HG02852 (cell line): ENCODE measurements at regions not wholly inside any gene's neighbourhood (a gene's known extent, or its start where the extent isn't known, plus 50 kb on each side); places are given as distances from the start of the nearest gene placed in this dataset.

Experiments used
- ATAC-seq: cut with Tn5 transposase; IDR thresholded peaks from one replicate; pipeline ENCODE4 v1.9.1; 2021; ENCODE audit warnings: mild to moderate bottlenecking, moderate library complexity; ENCODE audit not compliant: unreplicated experiment

- no peak for ATAC-seq
These were observed 67.8 kb upstream of the DCBLD2 start for GRCh38 chr3:98969295-98969694.

GRCh38 chr3:98968824-98969223 lies 67.3 kb upstream of the DCBLD2 start:
- ATAC-seq, result no peak

- ATAC-seq, result no peak
These were observed 66.9 kb upstream of the DCBLD2 start for GRCh38 chr3:98968347-98968746.

- no peak for ATAC-seq
These were observed 66.3 kb upstream of the DCBLD2 start for GRCh38 chr3:98967758-98968157.

- ATAC-seq, result no peak
These were observed 65.5 kb upstream of the DCBLD2 start for GRCh38 chr3:98966862-98967546.

- peak; percentile 44 for ATAC-seq
These were observed 64.9 kb upstream of the DCBLD2 start for GRCh38 chr3:98966434-98966833.

- no peak for ATAC-seq
These were observed 63.3 kb upstream of the DCBLD2 start for GRCh38 chr3:98964784-98965183.

- ATAC-seq, result no peak
These were observed 62.1 kb upstream of the DCBLD2 start for GRCh38 chr3:98963546-98963945.

- ATAC-seq, result no peak
These were observed 61.5 kb upstream of the DCBLD2 start for GRCh38 chr3:98962951-98963350.

GRCh38 chr3:98962189-98962930 lies 60.9 kb upstream of the DCBLD2 start:
- no peak for ATAC-seq

GRCh38 chr3:98961161-98962155 lies 60.0 kb upstream of the DCBLD2 start:
- ATAC-seq, result no peak

GRCh38 chr3:98957681-98958080 lies 56.2 kb upstream of the DCBLD2 start:
- ATAC-seq, result no peak

GRCh38 chr3:98956008-98956407 lies 54.5 kb upstream of the DCBLD2 start:
- ATAC-seq, result no peak

GRCh38 chr3:98954791-98955604 lies 53.5 kb upstream of the DCBLD2 start:
- ATAC-seq, result no peak

GRCh38 chr3:98954242-98954641 lies 52.7 kb upstream of the DCBLD2 start:
- no peak for ATAC-seq

- no peak for ATAC-seq
These were observed 50.9 kb upstream of the DCBLD2 start for GRCh38 chr3:98952404-98952803.
